CD4-positive, alpha-beta T cell (primary cell): ENCODE measurements at regions not wholly inside any gene's neighbourhood (a gene's known extent, or its start where the extent isn't known, plus 50 kb on each side); places are given as distances from the start of the nearest gene placed in this dataset.

Experiments used
- ATAC-seq: fragments of 200-7000 bp; cut with Tn5 transposase; one replicate; pipeline ENCODE4 v1.10.0; 2022; ENCODE audit warnings: mild to moderate bottlenecking; ENCODE audit not compliant: poor library complexity
- CTCF ChIA-PET: fragments of 350-600 bp; sonication (Branson Sonifier 250); formaldehyde crosslinking; loops from one replicate; lab custom pipeline; 2021; ENCODE audit warnings: antibody characterized with exemption, inconsistent platforms; lab: Charles Lee
- POLR2A ChIA-PET: fragments of 350-600 bp; sonication (Branson Sonifier 250); formaldehyde crosslinking; loops from one replicate; lab custom pipeline; 2021; ENCODE audit warnings: antibody characterized with exemption, inconsistent platforms; lab: Charles Lee
- DNase-seq, 14 experiments: peaks; one replicate each; pipeline ENCODE4 v3.0.0-alpha.2; 2013 to 2020; ENCODE audit warnings: mixed read lengths in 2 of 14
- H3K27ac ChIP-seq, 2 donors: one replicate each; pipeline versions ENCODE4 v1.5.1 to v1.7.0; 2013; ENCODE audit warnings: low read length in 2 of 2, low read depth in 1 of 2, mild to moderate bottlenecking in 1 of 2
- H3K27me3 ChIP-seq, 2 experiments: 1 replicate in 1 of 2; 2 replicates in 1 of 2; pipeline versions ENCODE4 v1.6.1 to v1.7.0; 2013; ENCODE audit warnings: low read length in 2 of 2, control low read depth in 1 of 2, mild to moderate bottlenecking in 1 of 2, moderate library complexity in 1 of 2; ENCODE audit not compliant: insufficient read depth in 2 of 2, control insufficient read depth in 1 of 2
- H3K36me3 ChIP-seq: one replicate; pipeline ENCODE4 v1.6.1; 2013; ENCODE audit warnings: low read length, control low read depth; ENCODE audit not compliant: insufficient read depth
- H3K4me1 ChIP-seq: one replicate; pipeline ENCODE4 v1.6.1; 2013; ENCODE audit warnings: low read length, control low read depth; ENCODE audit not compliant: insufficient read depth
- H3K4me3 ChIP-seq: one replicate; pipeline ENCODE4 v1.5.1; 2013; ENCODE audit warnings: mild to moderate bottlenecking, low read length, moderate library complexity
- H3K9me3 ChIP-seq, 2 experiments: 1 replicate in 1 of 2; 2 replicates in 1 of 2; pipeline versions ENCODE4 v1.6.1 to v1.7.0; 2013; ENCODE audit warnings: low read length in 2 of 2, mild to moderate bottlenecking in 2 of 2, control low read depth in 1 of 2, moderate library complexity in 1 of 2; ENCODE audit not compliant: control insufficient read depth in 1 of 2, insufficient read depth in 1 of 2
- H3K27ac Mint-ChIP-seq: one replicate; pipeline ENCODE4 v1.8.0; 2020; ENCODE audit warnings: mixed read lengths
- H3K27me3 Mint-ChIP-seq: one replicate; pipeline ENCODE4 v1.8.0; 2021; ENCODE audit warnings: mixed read lengths
- H3K36me3 Mint-ChIP-seq: one replicate; pipeline ENCODE4 v1.8.0; 2021; ENCODE audit warnings: low read depth, mixed read lengths
- H3K4me1 Mint-ChIP-seq: one replicate; pipeline ENCODE4 v1.8.0; 2021; ENCODE audit warnings: low read depth, mixed read lengths
- H3K4me3 Mint-ChIP-seq: one replicate; pipeline ENCODE4 v1.8.0; 2020; ENCODE audit warnings: mild to moderate bottlenecking, mixed read lengths
- H3K9me3 Mint-ChIP-seq: one replicate; pipeline ENCODE4 v1.8.0; 2020; ENCODE audit warnings: mixed read lengths
- intact Hi-C, 2 experiments: fragments of 100-400 bp; cut with DNase I in 1 of 2; cut with micrococcal nuclease in 1 of 2; formaldehyde crosslinking; loops; one replicate each; pipeline versions ENCODE4 v1.15.1 to v1.9.0; 2023 to 2025; cut with DNase I, micrococcal nuclease
- TF ChIP-seq, protein P1 (sequence below): fragments of 200-600 bp; IDR thresholded peaks from one replicate; pipeline ENCODE4 v1.8.0; 2022; ENCODE audit warnings: antibody characterized with exemption, mild to moderate bottlenecking

DNA sequence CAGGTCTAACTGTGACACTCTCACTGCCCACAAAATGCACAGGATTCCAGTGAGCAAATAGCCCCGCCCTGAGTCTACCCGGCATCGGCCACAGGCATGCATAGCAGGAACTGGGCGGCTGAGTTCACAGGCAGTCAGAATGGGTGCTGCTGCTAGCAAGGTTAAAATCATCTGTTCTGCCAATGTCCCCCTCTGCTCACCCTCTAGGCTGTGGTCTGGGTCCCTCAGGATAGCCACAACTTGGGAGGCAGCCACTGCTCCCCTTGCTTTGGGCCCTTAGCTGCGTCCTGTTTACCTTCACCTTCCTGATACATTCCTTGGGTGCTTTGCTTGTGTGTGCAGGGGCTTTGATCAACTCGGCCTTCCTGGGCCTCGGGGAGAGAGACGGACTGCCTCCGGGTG lies 232.9 kb upstream of the RGMA start:
- no peak for DNase-seq
- no peaks in the 10 kb centered on the region for H3K9me3 Mint-ChIP-seq
- H3K36me3 Mint-ChIP-seq, result no peaks in the 10 kb centered on the region

DNA sequence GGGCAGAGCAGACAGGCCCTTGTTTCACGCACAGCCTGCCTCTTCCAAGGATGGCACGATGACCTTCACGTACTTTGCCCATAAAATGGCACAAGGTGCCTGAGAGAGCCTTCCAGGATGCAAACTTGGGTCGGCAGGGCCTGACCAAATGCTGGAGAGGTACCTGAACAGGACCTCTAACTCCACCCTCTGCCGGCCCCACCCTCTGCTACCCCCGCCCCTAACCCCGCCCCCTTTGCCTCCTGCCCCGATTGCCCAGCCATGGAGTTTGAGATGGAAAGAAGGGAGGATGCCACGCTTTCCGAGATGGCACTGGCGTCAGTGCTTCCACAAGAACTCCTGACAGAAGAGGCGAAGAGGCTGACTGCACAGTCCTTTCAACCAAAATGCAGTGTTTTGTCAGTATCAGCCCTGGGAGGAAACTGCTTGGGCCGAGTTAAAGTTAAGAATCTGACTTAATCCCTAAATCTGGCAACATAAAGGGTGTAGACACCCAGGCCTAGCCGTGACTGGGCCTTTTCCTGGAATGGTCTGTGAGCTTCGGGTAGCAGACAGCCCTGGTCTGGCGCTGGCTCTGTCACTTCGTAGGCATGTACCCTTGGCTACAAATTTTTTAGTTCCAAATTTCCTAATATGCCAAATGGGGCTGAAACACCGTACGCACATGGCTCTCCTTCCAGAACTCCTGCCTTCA lies 230.3 kb upstream of the RGMA start:
- no peaks in the 10 kb centered on the region for H3K36me3 Mint-ChIP-seq
- CTCF ChIA-PET, result no interaction called here
- Histone ChIP-seq H3K27ac (no peak overlapping the region), H3K9me3 (no peaks in the 10 kb centered on the region), H3K4me3 (no peak overlapping the region), H3K4me1 (no peaks in the 10 kb centered on the region), H3K36me3 (no peaks in the 10 kb centered on the region), H3K27me3 (peaks cover 3 to 6% of the 10 kb centered on the region in 2 experiments)
- no peak overlapping the region for H3K4me3 Mint-ChIP-seq
- no peak overlapping the region for H3K27ac Mint-ChIP-seq
- TF ChIP-seq, protein P1, sequence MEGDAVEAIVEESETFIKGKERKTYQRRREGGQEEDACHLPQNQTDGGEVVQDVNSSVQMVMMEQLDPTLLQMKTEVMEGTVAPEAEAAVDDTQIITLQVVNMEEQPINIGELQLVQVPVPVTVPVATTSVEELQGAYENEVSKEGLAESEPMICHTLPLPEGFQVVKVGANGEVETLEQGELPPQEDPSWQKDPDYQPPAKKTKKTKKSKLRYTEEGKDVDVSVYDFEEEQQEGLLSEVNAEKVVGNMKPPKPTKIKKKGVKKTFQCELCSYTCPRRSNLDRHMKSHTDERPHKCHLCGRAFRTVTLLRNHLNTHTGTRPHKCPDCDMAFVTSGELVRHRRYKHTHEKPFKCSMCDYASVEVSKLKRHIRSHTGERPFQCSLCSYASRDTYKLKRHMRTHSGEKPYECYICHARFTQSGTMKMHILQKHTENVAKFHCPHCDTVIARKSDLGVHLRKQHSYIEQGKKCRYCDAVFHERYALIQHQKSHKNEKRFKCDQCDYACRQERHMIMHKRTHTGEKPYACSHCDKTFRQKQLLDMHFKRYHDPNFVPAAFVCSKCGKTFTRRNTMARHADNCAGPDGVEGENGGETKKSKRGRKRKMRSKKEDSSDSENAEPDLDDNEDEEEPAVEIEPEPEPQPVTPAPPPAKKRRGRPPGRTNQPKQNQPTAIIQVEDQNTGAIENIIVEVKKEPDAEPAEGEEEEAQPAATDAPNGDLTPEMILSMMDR, result no peak
- intact Hi-C loops, result no loop called here
- H3K9me3 Mint-ChIP-seq, result no peaks in the 10 kb centered on the region
- no peaks in the 10 kb centered on the region for H3K4me1 Mint-ChIP-seq
- H3K27me3 Mint-ChIP-seq, result peaks cover 12% of the 10 kb centered on the region
- no peak for ATAC-seq
- POLR2A ChIA-PET, result interaction anchor here (0.6 kb wide), 1 partner anchor 176 kb away, joined by 3 read pairs; no protein-coding TSS in a partner anchor
- DNase-seq, result no peak

More for the DNA sequence above, 232.9 kb upstream of the RGMA start:
- H3K9me3 ChIP-seq, result no peaks in the 10 kb centered on the region
- no peak overlapping the region for H3K27ac Mint-ChIP-seq
- H3K4me1 Mint-ChIP-seq, result no peaks in the 10 kb centered on the region
- ATAC-seq, result no peak
- no peak overlapping the region for H3K4me3 Mint-ChIP-seq
- ChIA-PET POLR2A (no interaction called here), CTCF (no interaction called here)
- peaks cover 4 to 5% of the 10 kb centered on the region in 2 experiments for H3K27me3 ChIP-seq
- H3K27me3 Mint-ChIP-seq, result peaks cover 4% of the 10 kb centered on the region
- H3K4me1 ChIP-seq, result no peaks in the 10 kb centered on the region
- H3K27ac ChIP-seq, result no peak overlapping the region
- intact Hi-C loops, result no loop called here
- TF ChIP-seq, protein P1, result no peak
- H3K4me3 ChIP-seq, result no peak overlapping the region
- H3K36me3 ChIP-seq, result no peaks in the 10 kb centered on the region

DNA sequence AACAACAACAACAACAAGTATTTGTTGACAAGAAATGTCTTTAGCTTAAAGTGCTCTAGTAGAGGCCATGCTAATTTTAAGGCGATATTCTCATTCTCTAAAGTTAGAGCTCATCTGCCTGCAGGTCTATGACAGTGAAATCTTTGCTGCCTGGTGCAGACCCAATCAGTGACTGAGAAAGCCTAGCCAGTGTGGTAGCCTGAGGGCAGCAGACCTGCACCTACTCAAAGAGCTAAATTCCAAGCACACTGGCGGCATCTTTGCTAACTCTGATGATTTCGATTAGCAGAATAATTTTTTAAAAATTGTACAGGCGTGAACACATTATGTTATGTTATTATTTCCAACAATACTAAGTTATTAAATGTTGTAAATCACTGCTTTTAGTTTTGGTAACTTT lies 228.8 kb upstream of the RGMA start:
- Mint-ChIP-seq H3K4me3 (no peak overlapping the region), H3K4me1 (no peaks in the 10 kb centered on the region), H3K9me3 (no peaks in the 10 kb centered on the region), H3K27me3 (peaks cover 12% of the 10 kb centered on the region), H3K27ac (no peak overlapping the region), H3K36me3 (no peaks in the 10 kb centered on the region)
- CTCF ChIA-PET, result no interaction called here
- Histone ChIP-seq H3K4me1 (no peaks in the 10 kb centered on the region), H3K27ac (no peak overlapping the region), H3K36me3 (no peaks in the 10 kb centered on the region), H3K4me3 (no peak overlapping the region), H3K27me3 (peaks cover 3 to 6% of the 10 kb centered on the region in 2 experiments), H3K9me3 (no peaks in the 10 kb centered on the region)
- intact Hi-C loops, result no loop called here
- TF ChIP-seq, protein P1, result no peak
- POLR2A ChIA-PET, result no interaction called here
- no peak for DNase-seq
- ATAC-seq, result no peak
